HFFc6 (cell line): ENCODE measurements at regions not wholly inside any gene's neighbourhood (a gene's known extent, or its start where the extent isn't known, plus 50 kb on each side); places are given as distances from the start of the nearest gene placed in this dataset.

ENCODE experiments used
- DNase-seq: peaks from one replicate; pipeline ENCODE4 v3.0.0-alpha.2; 2018
- H3K27ac Mint-ChIP-seq: 2 replicates; pipeline ENCODE4 v1.8.0; 2020; ENCODE audit warnings: mild to moderate bottlenecking, mixed read lengths
- H3K27me3 Mint-ChIP-seq: 2 replicates; pipeline ENCODE4 v1.8.0; 2021; ENCODE audit warnings: mild to moderate bottlenecking, moderate library complexity, mixed read lengths; ENCODE audit not compliant: insufficient read depth
- H3K36me3 Mint-ChIP-seq: 2 replicates; pipeline ENCODE4 v1.8.0; 2021; ENCODE audit warnings: low read depth, mixed read lengths
- H3K4me1 Mint-ChIP-seq: 2 replicates; pipeline ENCODE4 v1.8.0; 2020; ENCODE audit warnings: low read depth, mixed read lengths
- H3K4me3 Mint-ChIP-seq: 2 replicates; pipeline ENCODE4 v1.8.0; 2020; ENCODE audit warnings: mild to moderate bottlenecking, moderate library complexity, mixed read lengths
- H3K9me3 Mint-ChIP-seq: 2 replicates; pipeline ENCODE4 v1.8.0; 2020; ENCODE audit warnings: mild to moderate bottlenecking, mixed read lengths
- CTCF ChIP-seq: fragments of 200-600 bp; sonication (generic); IDR thresholded peaks from 2 replicates; pipeline ENCODE4 v1.5.0; 2021; ENCODE audit warnings: antibody characterized with exemption, mild to moderate bottlenecking

DNA sequence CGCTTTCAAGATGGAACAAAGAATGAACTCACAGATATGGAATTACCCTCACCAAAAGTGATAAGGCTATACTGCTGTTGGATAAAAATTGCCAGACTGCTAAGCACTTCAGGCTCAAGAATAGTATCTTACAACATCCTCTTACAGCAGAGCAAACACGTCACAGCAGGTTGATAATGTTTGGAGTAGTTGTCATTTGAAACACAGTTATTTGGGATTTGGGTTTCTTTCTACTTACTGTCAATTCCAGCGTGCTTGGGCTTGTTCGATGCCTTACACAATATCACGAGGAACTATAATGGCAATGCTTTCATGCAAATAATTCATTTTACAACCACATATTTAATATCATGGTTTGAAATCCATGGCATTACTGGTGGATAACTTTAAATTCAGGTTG lies 1223.7 kb upstream of the AGA start:
- no peak for TF ChIP-seq CTCF
- H3K27ac Mint-ChIP-seq: no peak overlapping the region
- DNase-seq: no peak
- H3K4me3 Mint-ChIP-seq: no peak overlapping the region
- H3K4me1 Mint-ChIP-seq: no peaks in the 10 kb centered on the region
- H3K9me3 Mint-ChIP-seq: peaks cover 36% of the 10 kb centered on the region
- no peaks in the 10 kb centered on the region for H3K27me3 Mint-ChIP-seq
- H3K36me3 Mint-ChIP-seq: no peaks in the 10 kb centered on the region

DNA sequence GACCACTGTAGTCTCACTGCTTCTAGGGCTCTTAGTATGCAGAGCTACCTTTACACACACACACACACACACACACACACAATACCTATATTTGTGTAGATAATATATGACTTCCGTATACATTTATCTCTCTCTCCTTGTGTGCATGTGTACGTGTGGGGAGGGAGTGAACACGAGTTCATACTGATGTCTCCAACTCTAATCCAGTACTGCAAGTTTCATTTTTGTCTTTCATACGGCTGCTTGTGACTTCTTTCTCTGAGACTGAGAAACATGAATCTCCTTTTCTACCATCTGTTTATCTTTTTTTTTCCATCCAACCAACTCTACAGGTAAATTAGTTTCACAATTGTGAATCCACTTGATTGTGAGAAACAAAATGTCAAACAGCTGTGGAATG lies 1229.5 kb upstream of the AGA start:
- no peak for TF ChIP-seq CTCF
- DNase-seq: no peak
- no peak overlapping the region for H3K27ac Mint-ChIP-seq
- H3K27me3 Mint-ChIP-seq: no peaks in the 10 kb centered on the region
- H3K36me3 Mint-ChIP-seq: no peaks in the 10 kb centered on the region
- H3K4me1 Mint-ChIP-seq: no peaks in the 10 kb centered on the region
- peaks cover 16% of the 10 kb centered on the region for H3K9me3 Mint-ChIP-seq
- no peak overlapping the region for H3K4me3 Mint-ChIP-seq

GRCh38 chr4:178672512-178672911 lies 1230.3 kb upstream of the AGA start:
- no peak for DNase-seq
- no peak overlapping the region for H3K4me3 Mint-ChIP-seq
- no peak for TF ChIP-seq CTCF
- H3K27ac Mint-ChIP-seq: no peak overlapping the region
- no peaks in the 10 kb centered on the region for H3K27me3 Mint-ChIP-seq
- peaks cover 16% of the 10 kb centered on the region for H3K9me3 Mint-ChIP-seq
- no peaks in the 10 kb centered on the region for H3K36me3 Mint-ChIP-seq
- no peaks in the 10 kb centered on the region for H3K4me1 Mint-ChIP-seq

DNA sequence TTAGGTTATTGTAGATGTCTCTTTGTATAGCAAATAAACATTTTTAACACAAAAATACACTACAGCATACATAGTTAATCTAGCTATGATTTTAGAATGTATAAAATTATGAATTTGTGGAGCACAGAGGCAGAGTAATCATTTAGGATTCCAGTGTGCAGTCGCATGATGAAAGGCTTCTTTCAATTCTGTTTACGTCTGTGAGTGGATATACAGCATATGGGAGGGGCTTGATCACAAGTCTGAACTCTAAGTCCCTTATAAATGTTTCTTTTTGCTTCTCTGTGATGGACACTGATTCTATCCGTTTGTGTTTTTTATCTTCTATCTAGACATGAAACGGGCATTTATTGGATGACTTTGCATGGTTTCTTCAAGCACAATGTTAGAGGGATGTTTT lies 1239.6 kb upstream of the AGA start:
- no peaks in the 10 kb centered on the region for H3K4me1 Mint-ChIP-seq
- H3K36me3 Mint-ChIP-seq: 0 out of 2 replicates have a peak, but pooled peaks cover 4% of the 10 kb centered on the region
- DNase-seq: no peak
- no peak overlapping the region for H3K27ac Mint-ChIP-seq
- no peak overlapping the region for H3K4me3 Mint-ChIP-seq
- H3K9me3 Mint-ChIP-seq: peaks cover 22% of the 10 kb centered on the region
- no peaks in the 10 kb centered on the region; the same call in 1 of the 2 replicates for H3K27me3 Mint-ChIP-seq
- no peak for TF ChIP-seq CTCF

DNA sequence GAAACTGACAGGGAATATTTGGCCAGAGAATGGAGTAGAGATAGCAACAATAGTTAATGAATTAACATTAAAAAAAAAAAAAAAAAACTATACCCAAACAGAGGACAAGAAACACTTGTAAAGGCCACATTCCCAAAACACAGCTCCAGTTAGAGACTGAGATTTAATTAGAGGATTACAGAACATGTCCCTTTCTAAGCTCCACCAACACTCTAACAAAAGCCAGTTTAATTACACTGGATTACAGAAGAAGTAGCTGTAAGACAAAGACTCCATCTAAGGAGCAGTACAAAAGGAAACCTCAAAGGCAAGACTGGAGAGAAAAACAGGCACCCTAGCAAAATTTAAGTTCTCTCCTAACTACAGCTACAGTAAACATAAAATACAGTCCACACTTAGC lies 1247.7 kb upstream of the AGA start:
- H3K9me3 Mint-ChIP-seq: peaks cover 34% of the 10 kb centered on the region
- no peak overlapping the region for H3K4me3 Mint-ChIP-seq
- no peaks in the 10 kb centered on the region for H3K4me1 Mint-ChIP-seq
- no peak for TF ChIP-seq CTCF
- H3K36me3 Mint-ChIP-seq: no peaks in the 10 kb centered on the region
- no peak for DNase-seq
- H3K27me3 Mint-ChIP-seq: no peaks in the 10 kb centered on the region; the same call in 1 of the 2 replicates
- no peak overlapping the region for H3K27ac Mint-ChIP-seq

GRCh38 chr4:178693816-178694215 lies 1251.6 kb upstream of the AGA start:
- no peak for DNase-seq
- Mint-ChIP-seq H3K27ac (no peak overlapping the region), H3K27me3 (no peaks in the 10 kb centered on the region), H3K9me3 (peaks cover 21% of the 10 kb centered on the region), H3K4me1 (no peaks in the 10 kb centered on the region), H3K4me3 (no peak overlapping the region), H3K36me3 (no peaks in the 10 kb centered on the region)
- TF ChIP-seq CTCF: no peak
